RWPE2 (cell line): ENCODE measurements at regions not wholly inside any gene's neighbourhood (a gene's known extent, or its start where the extent isn't known, plus 50 kb on each side); places are given as distances from the start of the nearest gene placed in this dataset.
"Not testable (repeated sequence)": the region's sequence is repeated elsewhere in the genome, so short reads cannot be mapped to it uniquely, and the experiment has no call there.

Experiments
- ATAC-seq: fragments of 200-7000 bp; cut with Tn5 transposase; 3 replicates; pipeline ENCODE4 v1.9.1; 2021; ENCODE audit warnings: low read depth
- DNase-seq: peaks from one replicate; pipeline ENCODE4 v3.0.0-alpha.2; 2020; ENCODE audit warnings: low spot score
- H3K27ac ChIP-seq: fragments of 450-650 bp; 2 replicates; pipeline ENCODE4 v1.5.1; 2017; ENCODE audit warnings: mild to moderate bottlenecking; ENCODE audit not compliant: poor library complexity, severe bottlenecking
- H3K27me3 ChIP-seq: fragments of 250-450 bp; sonication (Bioruptor Pico); 2 replicates; pipeline ENCODE4 v1.5.1; 2021; ENCODE audit warnings: mild to moderate bottlenecking, moderate library complexity; ENCODE audit not compliant: insufficient read depth, poor library complexity, severe bottlenecking
- H3K36me3 ChIP-seq: fragments of 250-450 bp; sonication (Bioruptor Pico); 2 replicates; pipeline ENCODE4 v1.5.1; 2020; ENCODE audit warnings: low read depth, mild to moderate bottlenecking, moderate library complexity
- H3K4me1 ChIP-seq: fragments of 250-450 bp; sonication (Bioruptor Pico); 2 replicates; pipeline ENCODE4 v1.5.1; 2021; ENCODE audit warnings: mild to moderate bottlenecking, moderate library complexity; ENCODE audit not compliant: insufficient read depth, poor library complexity, severe bottlenecking
- H3K4me3 ChIP-seq: fragments of 250-450 bp; sonication (Bioruptor Pico); 2 replicates; pipeline ENCODE4 v1.5.1; 2021; ENCODE audit warnings: mild to moderate bottlenecking, moderate library complexity; ENCODE audit not compliant: severe bottlenecking
- H3K9me3 ChIP-seq: fragments of 250-450 bp; sonication (Bioruptor Pico); 2 replicates; pipeline ENCODE4 v1.5.1; 2021; ENCODE audit warnings: mild to moderate bottlenecking, moderate library complexity; ENCODE audit not compliant: severe bottlenecking
- TF ChIP-seq, protein P1 (sequence below): fragments of 450-650 bp; IDR thresholded peaks from one replicate; pipeline ENCODE4 v1.5.1; 2017; ENCODE audit warnings: mild to moderate bottlenecking, moderate library complexity; ENCODE audit not compliant: poor library complexity, severe bottlenecking

DNA sequence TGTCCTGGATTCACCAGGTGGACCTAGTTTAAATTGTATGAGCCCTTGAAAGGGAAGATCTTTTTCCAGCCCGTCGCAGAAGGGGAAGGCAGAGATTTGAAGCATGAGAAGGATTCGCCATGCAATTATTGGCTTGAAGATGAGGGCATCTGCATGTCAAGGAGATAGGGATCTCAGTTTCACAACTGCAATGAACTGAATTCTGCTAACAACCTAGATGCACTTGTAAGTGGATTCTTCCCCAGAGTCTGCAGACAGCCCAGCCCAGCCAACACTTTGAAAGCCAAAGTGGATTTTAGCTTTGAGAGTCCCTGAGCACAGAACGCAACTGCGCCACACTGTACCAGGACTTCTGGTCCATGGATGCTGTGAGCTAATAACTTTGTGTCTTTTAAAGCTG lies 286.0 kb downstream of the TSN start:
- no peak for ATAC-seq
- H3K36me3 ChIP-seq, result no peaks in the 10 kb centered on the region

GRCh38 chr2:122051659-122052058 lies 296.2 kb downstream of the TSN start:
- not testable (repeated sequence) for H3K9me3 ChIP-seq, H3K27me3 ChIP-seq, ATAC-seq, H3K27ac ChIP-seq, H3K4me1 ChIP-seq, H3K4me3 ChIP-seq, H3K36me3 ChIP-seq, DNase-seq

More for the DNA sequence above, 286.0 kb downstream of the TSN start:
- H3K9me3 ChIP-seq, result no peaks in the 10 kb centered on the region
- no peak for DNase-seq
- no peak overlapping the region for H3K27ac ChIP-seq
- TF ChIP-seq, protein P1, sequence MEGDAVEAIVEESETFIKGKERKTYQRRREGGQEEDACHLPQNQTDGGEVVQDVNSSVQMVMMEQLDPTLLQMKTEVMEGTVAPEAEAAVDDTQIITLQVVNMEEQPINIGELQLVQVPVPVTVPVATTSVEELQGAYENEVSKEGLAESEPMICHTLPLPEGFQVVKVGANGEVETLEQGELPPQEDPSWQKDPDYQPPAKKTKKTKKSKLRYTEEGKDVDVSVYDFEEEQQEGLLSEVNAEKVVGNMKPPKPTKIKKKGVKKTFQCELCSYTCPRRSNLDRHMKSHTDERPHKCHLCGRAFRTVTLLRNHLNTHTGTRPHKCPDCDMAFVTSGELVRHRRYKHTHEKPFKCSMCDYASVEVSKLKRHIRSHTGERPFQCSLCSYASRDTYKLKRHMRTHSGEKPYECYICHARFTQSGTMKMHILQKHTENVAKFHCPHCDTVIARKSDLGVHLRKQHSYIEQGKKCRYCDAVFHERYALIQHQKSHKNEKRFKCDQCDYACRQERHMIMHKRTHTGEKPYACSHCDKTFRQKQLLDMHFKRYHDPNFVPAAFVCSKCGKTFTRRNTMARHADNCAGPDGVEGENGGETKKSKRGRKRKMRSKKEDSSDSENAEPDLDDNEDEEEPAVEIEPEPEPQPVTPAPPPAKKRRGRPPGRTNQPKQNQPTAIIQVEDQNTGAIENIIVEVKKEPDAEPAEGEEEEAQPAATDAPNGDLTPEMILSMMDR, result no peak
- no peaks in the 10 kb centered on the region for H3K4me1 ChIP-seq
- H3K4me3 ChIP-seq, result no peak overlapping the region
- no peaks in the 10 kb centered on the region for H3K27me3 ChIP-seq

DNA sequence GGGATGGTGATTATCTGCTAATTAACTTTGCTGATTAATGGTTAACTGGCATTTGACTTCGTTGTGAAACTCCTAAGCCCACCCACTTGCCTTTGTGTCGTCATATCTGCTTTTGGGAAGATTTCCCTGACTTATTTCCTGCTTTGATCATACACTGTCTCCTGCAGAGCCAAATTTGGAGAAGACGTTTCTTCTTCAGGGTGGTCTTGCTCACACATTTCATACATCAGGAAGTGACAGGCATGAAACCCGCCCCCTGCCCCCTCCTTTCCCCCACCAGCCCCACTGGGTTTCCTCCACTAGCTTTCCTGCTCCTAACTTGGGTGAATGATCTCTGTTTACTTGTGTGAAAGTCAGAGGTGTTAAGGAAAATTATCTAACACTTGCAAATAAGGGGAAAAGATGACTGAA lies 300.1 kb downstream of the TSN start:
- no peak for DNase-seq
- H3K27me3 ChIP-seq, result no peaks in the 10 kb centered on the region
- no peak for ATAC-seq
- H3K4me1 ChIP-seq, result no peaks in the 10 kb centered on the region
- no peaks in the 10 kb centered on the region for H3K36me3 ChIP-seq
- no peak overlapping the region for H3K27ac ChIP-seq
- H3K4me3 ChIP-seq, result no peak overlapping the region
- H3K9me3 ChIP-seq, result no peaks in the 10 kb centered on the region
- TF ChIP-seq, protein P1, result no peak

DNA sequence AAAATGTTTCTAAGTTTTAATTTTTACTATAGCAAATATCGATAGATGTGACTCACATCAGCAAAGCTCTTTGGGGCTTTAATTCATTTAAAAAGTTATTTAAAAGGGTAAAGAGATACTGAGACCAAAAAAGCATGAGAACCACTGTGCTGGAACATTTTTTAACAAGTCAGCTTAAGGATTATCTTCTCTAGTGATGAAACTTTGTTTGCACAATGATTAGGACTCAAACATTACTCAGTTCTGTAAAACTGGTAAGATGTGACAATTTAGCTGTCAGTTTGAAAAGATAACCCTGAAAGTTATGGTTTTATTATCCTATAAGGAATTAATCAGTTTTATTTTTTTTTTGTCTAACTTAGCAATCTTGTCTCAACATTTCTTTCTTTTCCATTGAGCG lies 301.4 kb downstream of the TSN start:
- Histone ChIP-seq H3K27ac (no peak overlapping the region), H3K9me3 (no peaks in the 10 kb centered on the region), H3K4me1 (no peaks in the 10 kb centered on the region), H3K36me3 (no peaks in the 10 kb centered on the region), H3K27me3 (peaks cover 3% of the 10 kb centered on the region), H3K4me3 (no peak overlapping the region)
- ATAC-seq, result no peak; the same call in 2 of the 3 replicates
- no peak for DNase-seq
- TF ChIP-seq, protein P1, result no peak

DNA sequence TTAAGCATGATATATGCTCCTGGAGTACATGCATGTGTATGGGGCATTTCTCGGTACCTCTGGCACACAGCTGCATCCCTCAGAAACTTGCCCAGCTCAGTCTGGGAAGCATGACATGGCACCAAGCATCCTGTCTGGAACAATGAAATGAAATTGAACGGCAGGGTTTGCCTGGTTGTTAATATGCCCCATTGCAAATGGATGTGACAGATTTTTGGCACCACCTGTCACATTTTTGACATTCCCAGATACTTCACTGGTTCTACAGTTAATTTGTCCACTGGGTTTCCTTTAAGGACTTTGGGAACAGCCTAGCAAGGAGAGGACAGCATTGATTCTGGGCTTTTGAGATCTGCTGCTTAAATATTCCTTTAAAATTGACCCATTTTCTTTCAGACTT lies 305.8 kb downstream of the TSN start:
- no peak for DNase-seq
- H3K27me3 ChIP-seq, result peaks cover 3% of the 10 kb centered on the region
- no peaks in the 10 kb centered on the region for H3K4me1 ChIP-seq
- no peaks in the 10 kb centered on the region for H3K9me3 ChIP-seq
- H3K4me3 ChIP-seq, result no peak overlapping the region
- no peaks in the 10 kb centered on the region for H3K36me3 ChIP-seq
- ATAC-seq, result no peak
- no peak overlapping the region for H3K27ac ChIP-seq
- TF ChIP-seq, protein P1, result no peak
